ENCODE measurements at regions not wholly inside any gene's neighbourhood (a gene's known extent, or its start where the extent isn't known, plus 50 kb on each side); places are given as distances from the start of the nearest gene placed in this dataset.

- no peak overlapping the region for H3K27ac Mint-ChIP-seq
These were observed 193.3 kb downstream of the PHLDA1 start for GRCh38 chr12:75838309-75838708.

GRCh38 chr12:75837700-75838099 is 193.9 kb downstream of the PHLDA1 start:
- no peaks in the 10 kb centered on the region for H3K9me3 Mint-ChIP-seq
- peaks cover 3% of the 10 kb centered on the region for H3K4me1 Mint-ChIP-seq
- ChIA-PET POLR2A (no interaction called here), CTCF (no interaction called here)
- TF ChIP-seq ZNF138 (CRISPR knock-in tag; conservative IDR thresholded peaks at IDR 0.05), result no peak
- TF ChIP-seq TCF7 (CRISPR knock-in tag; IDR thresholded peaks at IDR 0.05; ENCODE audit: low read depth), result no peak
- no peak for TF ChIP-seq MYBL2 (CRISPR knock-in tag; IDR thresholded peaks at IDR 0.05)
- TF ChIP-seq NFATC4 (CRISPR knock-in tag; IDR thresholded peaks at IDR 0.05), result no peak
- TF ChIP-seq, protein P1, sequence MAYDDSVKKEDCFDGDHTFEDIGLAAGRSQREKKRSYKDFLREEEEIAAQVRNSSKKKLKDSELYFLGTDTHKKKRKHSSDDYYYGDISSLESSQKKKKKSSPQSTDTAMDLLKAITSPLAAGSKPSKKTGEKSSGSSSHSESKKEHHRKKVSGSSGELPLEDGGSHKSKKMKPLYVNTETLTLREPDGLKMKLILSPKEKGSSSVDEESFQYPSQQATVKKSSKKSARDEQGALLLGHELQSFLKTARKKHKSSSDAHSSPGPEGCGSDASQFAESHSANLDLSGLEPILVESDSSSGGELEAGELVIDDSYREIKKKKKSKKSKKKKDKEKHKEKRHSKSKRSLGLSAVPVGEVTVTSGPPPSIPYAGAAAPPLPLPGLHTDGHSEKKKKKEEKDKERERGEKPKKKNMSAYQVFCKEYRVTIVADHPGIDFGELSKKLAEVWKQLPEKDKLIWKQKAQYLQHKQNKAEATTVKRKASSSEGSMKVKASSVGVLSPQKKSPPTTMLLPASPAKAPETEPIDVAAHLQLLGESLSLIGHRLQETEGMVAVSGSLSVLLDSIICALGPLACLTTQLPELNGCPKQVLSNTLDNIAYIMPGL (CRISPR knock-in tag; IDR thresholded peaks at IDR 0.05), result no peak
- no peak for TF ChIP-seq ZNF423 (CRISPR knock-in tag; IDR thresholded peaks at IDR 0.05)
- TF ChIP-seq, protein P2, sequence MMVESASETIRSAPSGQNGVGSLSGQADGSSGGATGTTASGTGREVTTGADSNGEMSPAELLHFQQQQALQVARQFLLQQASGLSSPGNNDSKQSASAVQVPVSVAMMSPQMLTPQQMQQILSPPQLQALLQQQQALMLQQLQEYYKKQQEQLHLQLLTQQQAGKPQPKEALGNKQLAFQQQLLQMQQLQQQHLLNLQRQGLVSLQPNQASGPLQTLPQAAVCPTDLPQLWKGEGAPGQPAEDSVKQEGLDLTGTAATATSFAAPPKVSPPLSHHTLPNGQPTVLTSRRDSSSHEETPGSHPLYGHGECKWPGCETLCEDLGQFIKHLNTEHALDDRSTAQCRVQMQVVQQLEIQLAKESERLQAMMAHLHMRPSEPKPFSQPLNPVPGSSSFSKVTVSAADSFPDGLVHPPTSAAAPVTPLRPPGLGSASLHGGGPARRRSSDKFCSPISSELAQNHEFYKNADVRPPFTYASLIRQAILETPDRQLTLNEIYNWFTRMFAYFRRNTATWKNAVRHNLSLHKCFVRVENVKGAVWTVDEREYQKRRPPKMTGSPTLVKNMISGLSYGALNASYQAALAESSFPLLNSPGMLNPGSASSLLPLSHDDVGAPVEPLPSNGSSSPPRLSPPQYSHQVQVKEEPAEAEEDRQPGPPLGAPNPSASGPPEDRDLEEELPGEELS (CRISPR knock-in tag; IDR thresholded peaks at IDR 0.05), result no peak
- no peak for TF ChIP-seq FOXP1 (CRISPR knock-in tag; IDR thresholded peaks at IDR 0.05; ENCODE audit: borderline replicate concordance)
- no peak for TF ChIP-seq RELA (CRISPR knock-in tag; IDR thresholded peaks at IDR 0.05; ENCODE audit: borderline replicate concordance)
- no peak for ATAC-seq
- H3K27me3 Mint-ChIP-seq (ENCODE audit: low read depth), result no peaks in the 10 kb centered on the region
- H3K4me3 Mint-ChIP-seq, result no peak overlapping the region
- no peaks in the 10 kb centered on the region for H3K36me3 Mint-ChIP-seq
- H3K27ac Mint-ChIP-seq, result no peak overlapping the region
- no peak for DNase-seq (ENCODE audit: low spot score)

More at GRCh38 chr12:75838309-75838708, 193.3 kb downstream of the PHLDA1 start:
- Mint-ChIP-seq H3K4me1 (peaks cover 3% of the 10 kb centered on the region), H3K36me3 (no peaks in the 10 kb centered on the region), H3K4me3 (no peak overlapping the region), H3K27me3 (ENCODE audit: low read depth) (no peaks in the 10 kb centered on the region), H3K9me3 (no peaks in the 10 kb centered on the region)
- ChIA-PET CTCF (no interaction called here), POLR2A (no interaction called here)
- no peak for TF ChIP-seq SOX15 (CRISPR knock-in tag; IDR thresholded peaks at IDR 0.05)
- TF ChIP-seq ZNF317 (CRISPR knock-in tag; IDR thresholded peaks at IDR 0.05; ENCODE audit: borderline replicate concordance, low read depth), result no peak
- no peak for TF ChIP-seq OVOL2 (CRISPR knock-in tag; IDR thresholded peaks at IDR 0.05; ENCODE audit: borderline replicate concordance)
- no peak for ATAC-seq
- DNase-seq (ENCODE audit: low spot score), result no peak

- ATAC-seq, result no peak
- DNase-seq (ENCODE audit: low spot score), result no peak
- Mint-ChIP-seq H3K4me3 (no peak overlapping the region), H3K4me1 (peaks cover 3% of the 10 kb centered on the region), H3K9me3 (no peaks in the 10 kb centered on the region), H3K27me3 (ENCODE audit: low read depth) (no peaks in the 10 kb centered on the region), H3K36me3 (no peaks in the 10 kb centered on the region), H3K27ac (no peak overlapping the region)
- CTCF ChIA-PET, result no interaction called here
- POLR2A ChIA-PET, result no interaction called here
- TF ChIP-seq TEAD4 (CRISPR knock-in tag; IDR thresholded peaks at IDR 0.05) (no peak), SMAD3 (CRISPR knock-in tag; IDR thresholded peaks at IDR 0.05; ENCODE audit: borderline replicate concordance) (no peak)
- TF ChIP-seq, protein P3, sequence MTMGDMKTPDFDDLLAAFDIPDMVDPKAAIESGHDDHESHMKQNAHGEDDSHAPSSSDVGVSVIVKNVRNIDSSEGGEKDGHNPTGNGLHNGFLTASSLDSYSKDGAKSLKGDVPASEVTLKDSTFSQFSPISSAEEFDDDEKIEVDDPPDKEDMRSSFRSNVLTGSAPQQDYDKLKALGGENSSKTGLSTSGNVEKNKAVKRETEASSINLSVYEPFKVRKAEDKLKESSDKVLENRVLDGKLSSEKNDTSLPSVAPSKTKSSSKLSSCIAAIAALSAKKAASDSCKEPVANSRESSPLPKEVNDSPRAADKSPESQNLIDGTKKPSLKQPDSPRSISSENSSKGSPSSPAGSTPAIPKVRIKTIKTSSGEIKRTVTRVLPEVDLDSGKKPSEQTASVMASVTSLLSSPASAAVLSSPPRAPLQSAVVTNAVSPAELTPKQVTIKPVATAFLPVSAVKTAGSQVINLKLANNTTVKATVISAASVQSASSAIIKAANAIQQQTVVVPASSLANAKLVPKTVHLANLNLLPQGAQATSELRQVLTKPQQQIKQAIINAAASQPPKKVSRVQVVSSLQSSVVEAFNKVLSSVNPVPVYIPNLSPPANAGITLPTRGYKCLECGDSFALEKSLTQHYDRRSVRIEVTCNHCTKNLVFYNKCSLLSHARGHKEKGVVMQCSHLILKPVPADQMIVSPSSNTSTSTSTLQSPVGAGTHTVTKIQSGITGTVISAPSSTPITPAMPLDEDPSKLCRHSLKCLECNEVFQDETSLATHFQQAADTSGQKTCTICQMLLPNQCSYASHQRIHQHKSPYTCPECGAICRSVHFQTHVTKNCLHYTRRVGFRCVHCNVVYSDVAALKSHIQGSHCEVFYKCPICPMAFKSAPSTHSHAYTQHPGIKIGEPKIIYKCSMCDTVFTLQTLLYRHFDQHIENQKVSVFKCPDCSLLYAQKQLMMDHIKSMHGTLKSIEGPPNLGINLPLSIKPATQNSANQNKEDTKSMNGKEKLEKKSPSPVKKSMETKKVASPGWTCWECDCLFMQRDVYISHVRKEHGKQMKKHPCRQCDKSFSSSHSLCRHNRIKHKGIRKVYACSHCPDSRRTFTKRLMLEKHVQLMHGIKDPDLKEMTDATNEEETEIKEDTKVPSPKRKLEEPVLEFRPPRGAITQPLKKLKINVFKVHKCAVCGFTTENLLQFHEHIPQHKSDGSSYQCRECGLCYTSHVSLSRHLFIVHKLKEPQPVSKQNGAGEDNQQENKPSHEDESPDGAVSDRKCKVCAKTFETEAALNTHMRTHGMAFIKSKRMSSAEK (CRISPR knock-in tag; IDR thresholded peaks at IDR 0.05; ENCODE audit: borderline replicate concordance), result no peak
These were observed 195.0 kb downstream of the PHLDA1 start for GRCh38 chr12:75836533-75836932.

Measured in WTC11 (cell line).